KMS-11 (cell line): ENCODE measurements at regions not wholly inside any gene's neighbourhood (a gene's known extent, or its start where the extent isn't known, plus 50 kb on each side); places are given as distances from the start of the nearest gene placed in this dataset.

Source experiments
- H2AFZ ChIP-seq: fragments of 200-600 bp; sonication (generic); 2 replicates; pipeline ENCODE4 v1.6.1; 2016; ENCODE audit warnings: antibody characterized with exemption, mixed run types, low read depth
- H3K27ac ChIP-seq: fragments of 200-600 bp; sonication (generic); 2 replicates; pipeline ENCODE4 v1.6.1; 2016; ENCODE audit warnings: mild to moderate bottlenecking, mixed run types
- H3K27me3 ChIP-seq: fragments of 200-600 bp; sonication (generic); 2 replicates; pipeline ENCODE4 v1.6.1; 2017; ENCODE audit warnings: mild to moderate bottlenecking, low read depth, mixed run types, moderate library complexity; ENCODE audit not compliant: insufficient read depth
- H3K36me3 ChIP-seq: fragments of 200-600 bp; sonication (generic); 2 replicates; pipeline ENCODE4 v1.6.1; 2017; ENCODE audit warnings: mild to moderate bottlenecking, mixed run types; ENCODE audit not compliant: insufficient read depth
- H3K4me1 ChIP-seq: fragments of 200-600 bp; sonication (generic); 2 replicates; pipeline ENCODE4 v1.6.1; 2016; ENCODE audit warnings: mild to moderate bottlenecking, low read depth, mixed run types; ENCODE audit not compliant: poor library complexity, severe bottlenecking
- H3K4me2 ChIP-seq: fragments of 200-600 bp; sonication (generic); 2 replicates; pipeline ENCODE4 v1.7.0; 2016; ENCODE audit warnings: mild to moderate bottlenecking, mixed run types
- H3K4me3 ChIP-seq: fragments of 200-600 bp; sonication (generic); IDR thresholded peaks from 2 replicates; pipeline ENCODE4 v1.6.1; 2017; ENCODE audit warnings: low read depth, low read length, mixed read lengths; ENCODE audit not compliant: insufficient read depth
- H3K79me2 ChIP-seq: fragments of 200-600 bp; sonication (generic); 2 replicates; pipeline ENCODE4 v1.6.1; 2016; ENCODE audit warnings: low read depth, mixed run types; ENCODE audit not compliant: insufficient read depth
- H3K9ac ChIP-seq: fragments of 200-600 bp; sonication (generic); 2 replicates; pipeline ENCODE4 v1.6.1; 2016; ENCODE audit warnings: mild to moderate bottlenecking, mixed run types
- H4K20me1 ChIP-seq: fragments of 200-600 bp; sonication (generic); 2 replicates; pipeline ENCODE4 v1.6.1; 2016; ENCODE audit warnings: mild to moderate bottlenecking, mixed run types; ENCODE audit not compliant: insufficient read depth
- TF ChIP-seq, protein P1 (sequence below): fragments of 200-600 bp; sonication (generic); conservative IDR thresholded peaks from 2 replicates; pipeline ENCODE4 v1.6.1; 2017; ENCODE audit warnings: low read depth, mild to moderate bottlenecking, antibody characterized with exemption, low read length, moderate library complexity, mixed read lengths

DNA sequence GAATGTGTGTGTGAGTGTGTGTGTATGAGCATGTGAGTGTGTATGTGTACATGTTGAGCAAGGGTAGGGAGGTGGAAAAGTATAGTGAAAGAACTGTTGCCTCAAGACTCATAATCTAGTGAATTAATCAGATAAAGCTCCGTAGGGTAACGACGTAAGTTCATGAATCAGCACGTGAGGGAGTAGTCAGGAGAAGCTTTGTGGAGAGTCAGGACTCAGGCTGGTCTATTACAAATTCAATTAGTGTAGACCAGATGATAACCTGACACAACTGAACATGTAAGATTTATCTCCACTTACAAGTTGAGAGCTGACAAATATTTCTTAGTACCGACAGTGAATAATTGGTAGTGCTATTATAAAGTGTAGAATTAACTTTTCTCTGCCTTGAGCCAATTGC, 194.5 kb downstream of the RAD51AP2 start:
- Histone ChIP-seq H3K36me3 (no peaks in the 10 kb centered on the region), H2AFZ (no peak overlapping the region), H3K4me2 (no peak overlapping the region), H4K20me1 (no peaks in the 10 kb centered on the region), H3K4me1 (no peaks in the 10 kb centered on the region), H3K9ac (no peak overlapping the region), H3K27me3 (no peaks in the 10 kb centered on the region), H3K4me3 (no peak overlapping the region), H3K79me2 (no peaks in the 10 kb centered on the region), H3K27ac (no peak overlapping the region)
- TF ChIP-seq, protein P1, sequence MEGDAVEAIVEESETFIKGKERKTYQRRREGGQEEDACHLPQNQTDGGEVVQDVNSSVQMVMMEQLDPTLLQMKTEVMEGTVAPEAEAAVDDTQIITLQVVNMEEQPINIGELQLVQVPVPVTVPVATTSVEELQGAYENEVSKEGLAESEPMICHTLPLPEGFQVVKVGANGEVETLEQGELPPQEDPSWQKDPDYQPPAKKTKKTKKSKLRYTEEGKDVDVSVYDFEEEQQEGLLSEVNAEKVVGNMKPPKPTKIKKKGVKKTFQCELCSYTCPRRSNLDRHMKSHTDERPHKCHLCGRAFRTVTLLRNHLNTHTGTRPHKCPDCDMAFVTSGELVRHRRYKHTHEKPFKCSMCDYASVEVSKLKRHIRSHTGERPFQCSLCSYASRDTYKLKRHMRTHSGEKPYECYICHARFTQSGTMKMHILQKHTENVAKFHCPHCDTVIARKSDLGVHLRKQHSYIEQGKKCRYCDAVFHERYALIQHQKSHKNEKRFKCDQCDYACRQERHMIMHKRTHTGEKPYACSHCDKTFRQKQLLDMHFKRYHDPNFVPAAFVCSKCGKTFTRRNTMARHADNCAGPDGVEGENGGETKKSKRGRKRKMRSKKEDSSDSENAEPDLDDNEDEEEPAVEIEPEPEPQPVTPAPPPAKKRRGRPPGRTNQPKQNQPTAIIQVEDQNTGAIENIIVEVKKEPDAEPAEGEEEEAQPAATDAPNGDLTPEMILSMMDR: no peak

DNA sequence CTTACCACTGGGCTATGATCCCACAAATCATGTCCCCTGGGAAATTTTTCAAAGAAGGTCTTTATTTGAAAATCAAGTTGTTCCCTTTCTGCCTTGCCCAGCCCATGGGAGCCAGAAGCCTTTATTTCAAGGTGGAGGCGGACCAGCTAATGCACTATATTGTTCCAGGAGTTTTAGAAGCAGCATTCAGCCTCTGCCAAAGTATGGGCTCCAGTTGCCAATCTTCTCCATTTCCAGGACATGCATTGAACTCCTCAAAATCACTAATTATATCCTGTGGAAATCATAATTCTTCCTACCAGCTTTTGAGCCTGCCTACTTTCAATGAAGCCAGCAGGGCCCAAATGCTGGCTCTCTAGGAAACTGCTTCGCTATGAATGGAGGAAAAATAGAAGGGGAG, 195.8 kb downstream of the RAD51AP2 start:
- no peaks in the 10 kb centered on the region for H3K4me1 ChIP-seq
- H3K36me3 ChIP-seq: no peaks in the 10 kb centered on the region
- H3K27me3 ChIP-seq: no peaks in the 10 kb centered on the region
- H2AFZ ChIP-seq: no peak overlapping the region
- H3K4me3 ChIP-seq: no peak overlapping the region
- TF ChIP-seq, protein P1: no peak
- H3K4me2 ChIP-seq: no peak overlapping the region
- H3K27ac ChIP-seq: no peak overlapping the region
- H3K9ac ChIP-seq: no peak overlapping the region
- H4K20me1 ChIP-seq: no peaks in the 10 kb centered on the region
- H3K79me2 ChIP-seq: no peaks in the 10 kb centered on the region

DNA sequence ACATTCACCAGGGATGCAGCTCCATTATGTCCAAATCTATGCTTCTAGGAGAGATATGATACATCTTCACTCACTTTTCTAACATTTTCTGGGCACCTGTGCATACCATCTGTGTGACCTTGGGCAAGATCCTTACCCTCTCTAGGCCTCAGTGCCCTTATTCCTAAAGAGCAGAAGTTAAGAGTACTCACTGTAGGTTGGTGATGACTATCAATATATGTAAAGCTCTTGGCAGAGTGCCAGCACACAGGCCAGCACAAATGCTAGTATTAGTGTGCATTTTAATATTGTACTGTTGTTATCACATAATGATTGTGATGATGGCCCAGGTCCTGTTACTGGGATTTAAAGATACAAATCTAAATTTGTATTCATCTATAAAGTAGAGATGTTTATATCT, 199.2 kb downstream of the RAD51AP2 start:
- Histone ChIP-seq H3K4me2 (no peak overlapping the region), H3K27ac (no peak overlapping the region), H3K79me2 (no peaks in the 10 kb centered on the region), H3K4me3 (no peak overlapping the region), H2AFZ (no peak overlapping the region), H3K36me3 (no peaks in the 10 kb centered on the region), H4K20me1 (no peaks in the 10 kb centered on the region), H3K9ac (no peak overlapping the region), H3K27me3 (no peaks in the 10 kb centered on the region), H3K4me1 (peaks cover under 1% of the 10 kb centered on the region)
- TF ChIP-seq, protein P1: no peak

DNA sequence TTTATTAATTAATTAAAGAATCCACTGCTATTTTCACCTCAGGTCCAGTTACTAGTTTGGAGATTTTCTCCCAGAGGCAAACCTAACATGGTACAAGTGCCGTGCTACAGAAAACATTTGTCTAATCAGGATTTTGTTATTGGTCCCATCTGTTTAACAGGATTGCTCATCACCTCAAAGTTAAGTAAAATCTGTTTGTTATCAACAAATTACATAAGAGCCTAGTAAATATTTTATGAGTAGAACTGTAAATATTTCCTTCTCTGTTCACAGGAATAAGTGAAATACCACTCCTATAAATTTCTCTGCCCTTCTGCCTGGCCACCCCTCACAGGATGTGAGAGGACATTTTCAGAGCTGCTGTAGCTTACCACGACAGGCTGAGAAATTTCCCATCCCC, 200.2 kb downstream of the RAD51AP2 start:
- Histone ChIP-seq H3K4me3 (no peak overlapping the region), H3K9ac (no peak overlapping the region), H3K4me1 (peaks cover 12% of the 10 kb centered on the region), H3K79me2 (no peaks in the 10 kb centered on the region), H2AFZ (no peak overlapping the region), H4K20me1 (no peaks in the 10 kb centered on the region), H3K27me3 (no peaks in the 10 kb centered on the region), H3K4me2 (no peak overlapping the region), H3K27ac (no peak overlapping the region), H3K36me3 (no peaks in the 10 kb centered on the region)
- TF ChIP-seq, protein P1: no peak

DNA sequence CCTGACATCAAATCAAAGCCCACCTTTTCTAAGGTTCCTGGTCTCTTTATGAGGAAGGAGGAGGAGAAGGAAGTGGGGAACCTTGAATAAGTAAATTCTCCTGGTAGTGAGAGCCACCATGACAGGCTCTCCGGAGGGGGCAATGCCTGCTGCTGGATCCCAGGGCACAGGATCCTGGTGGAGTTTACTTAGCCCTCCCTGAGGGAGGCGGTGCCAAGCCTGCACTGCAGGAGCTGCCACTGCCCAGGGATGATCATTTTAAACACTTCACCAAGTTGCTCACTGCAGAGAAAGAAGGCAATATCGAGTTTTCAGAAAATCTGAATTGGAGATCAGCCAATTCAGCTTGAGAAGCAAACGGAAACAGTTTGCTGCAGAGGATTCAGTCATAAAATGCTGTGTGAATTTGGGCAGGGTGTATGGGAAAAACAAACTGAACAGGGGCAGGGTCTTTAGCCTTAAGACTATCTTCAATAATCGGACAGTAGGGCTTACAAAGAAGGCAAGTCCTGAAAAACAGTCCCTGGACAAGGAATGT, 200.7 kb downstream of the RAD51AP2 start:
- H3K36me3 ChIP-seq: no peaks in the 10 kb centered on the region
- no peak overlapping the region for H3K4me2 ChIP-seq
- H2AFZ ChIP-seq: no peak overlapping the region
- no peaks in the 10 kb centered on the region for H4K20me1 ChIP-seq
- peaks cover 17% of the 10 kb centered on the region for H3K4me1 ChIP-seq
- H3K27ac ChIP-seq: no peak overlapping the region
- no peaks in the 10 kb centered on the region for H3K79me2 ChIP-seq
- H3K4me3 ChIP-seq: no peak overlapping the region
- H3K27me3 ChIP-seq: no peaks in the 10 kb centered on the region
- no peak overlapping the region for H3K9ac ChIP-seq
- TF ChIP-seq, protein P1: no peak
